ENCODE measurements at regions not wholly inside any gene's neighbourhood (a gene's known extent, or its start where the extent isn't known, plus 50 kb on each side); places are given as distances from the start of the nearest gene placed in this dataset.

GRCh38 chr3:163832547-163832946 is 1245.7 kb downstream of the SI start:
- no peak for DNase-seq
- no peaks in the 10 kb centered on the region for H3K4me1 ChIP-seq
- intact Hi-C loops (cut with DNase I) = no loop called here
- no peaks in the 10 kb centered on the region for H3K36me3 ChIP-seq (replicated peaks in 1 of 2; ENCODE audit: insufficient read depth in 1 of 2, low read depth in 2 of 2)
- no peak overlapping the region for H3K4me3 ChIP-seq
- ATAC-seq = no peak
- H3K9me3 ChIP-seq = no peaks in the 10 kb centered on the region
- no peaks in the 10 kb centered on the region for H3K27me3 ChIP-seq
- TF ChIP-seq POLR2A (IDR thresholded peaks at IDR 0.05) = no peak
- TF ChIP-seq CTCF (IDR thresholded peaks at IDR 0.05) = no peak
- no peak overlapping the region for H3K27ac ChIP-seq
- WGBS, 2 donors = 41 to 45% methylated on average over 2 of the region's 2 CpGs

- Histone ChIP-seq H3K27ac (no peak overlapping the region), H3K9me3 (no peaks in the 10 kb centered on the region), H3K4me1 (no peaks in the 10 kb centered on the region), H3K36me3 (replicated peaks in 1 of 2; ENCODE audit: insufficient read depth in 1 of 2, low read depth in 2 of 2) (no peaks in the 10 kb centered on the region), H3K27me3 (no peaks in the 10 kb centered on the region), H3K4me3 (no peak overlapping the region)
- DNase-seq (no peak), ATAC-seq (no peak)
- intact Hi-C loops (cut with DNase I) = no loop called here
- TF ChIP-seq CTCF (IDR thresholded peaks at IDR 0.05) = no peak
- TF ChIP-seq POLR2A (IDR thresholded peaks at IDR 0.05) = no peak
- WGBS, 2 donors = 71 to 78% methylated on average over 1 of the region's 1 CpG
Measured at GRCh38 chr3:163821841-163822240, 1256.5 kb downstream of the SI start.

GRCh38 chr3:163817015-163817414 is 1261.3 kb downstream of the SI start:
- intact Hi-C loops (cut with DNase I) = no loop called here
- H3K4me1 ChIP-seq = no peaks in the 10 kb centered on the region
- DNase-seq (no peak), ATAC-seq (no peak)
- no peaks in the 10 kb centered on the region for H3K36me3 ChIP-seq (replicated peaks in 1 of 2; ENCODE audit: insufficient read depth in 1 of 2, low read depth in 2 of 2)
- WGBS, 2 donors = 74 to 79% methylated on average over 6 of the region's 6 CpGs
- H3K9me3 ChIP-seq = no peaks in the 10 kb centered on the region
- no peak overlapping the region for H3K4me3 ChIP-seq
- no peaks in the 10 kb centered on the region for H3K27me3 ChIP-seq
- H3K27ac ChIP-seq = no peak overlapping the region
- TF ChIP-seq CTCF (IDR thresholded peaks at IDR 0.05) (no peak), POLR2A (IDR thresholded peaks at IDR 0.05) (no peak)

GRCh38 chr3:163813935-163814334 is 1264.4 kb downstream of the SI start:
- Histone ChIP-seq H3K27me3 (no peaks in the 10 kb centered on the region), H3K9me3 (no peaks in the 10 kb centered on the region), H3K4me3 (no peak overlapping the region), H3K36me3 (replicated peaks in 1 of 2; ENCODE audit: insufficient read depth in 1 of 2, low read depth in 2 of 2) (no peaks in the 10 kb centered on the region), H3K27ac (no peak overlapping the region), H3K4me1 (no peaks in the 10 kb centered on the region)
- DNase-seq (no peak), ATAC-seq (no peak)
- TF ChIP-seq POLR2A (IDR thresholded peaks at IDR 0.05) = no peak
- TF ChIP-seq CTCF (IDR thresholded peaks at IDR 0.05) = no peak
- intact Hi-C loops (cut with DNase I) = no loop called here

- ATAC-seq (no peak), DNase-seq (no peak)
- no peaks in the 10 kb centered on the region for H3K36me3 ChIP-seq (replicated peaks in 1 of 2; ENCODE audit: insufficient read depth in 1 of 2, low read depth in 2 of 2)
- H3K9me3 ChIP-seq = no peaks in the 10 kb centered on the region
- H3K4me1 ChIP-seq = no peaks in the 10 kb centered on the region
- WGBS, 2 donors = 40 to 43% methylated on average over 3 of the region's 3 CpGs
- TF ChIP-seq POLR2A (IDR thresholded peaks at IDR 0.05) (no peak), CTCF (IDR thresholded peaks at IDR 0.05) (no peak)
- no peak overlapping the region for H3K27ac ChIP-seq
- intact Hi-C loops (cut with DNase I) = no loop called here
- H3K4me3 ChIP-seq = no peak overlapping the region
- no peaks in the 10 kb centered on the region for H3K27me3 ChIP-seq
Measured at GRCh38 chr3:163812006-163812405, 1266.3 kb downstream of the SI start.
